Body of pancreas (tissue), 4 donors: ENCODE measurements at regions not wholly inside any gene's neighbourhood (a gene's known extent, or its start where the extent isn't known, plus 50 kb on each side); places are given as distances from the start of the nearest gene placed in this dataset.

ENCODE experiments used
- CTCF ChIP-seq, 7 experiments: fragments of 450-650 bp in 4 of 7; fragments of 200-600 bp in 3 of 7; sonication (generic) in 3 of 7; IDR thresholded peaks; one replicate each; pipeline ENCODE4 v1.5.1; 2016 to 2019; ENCODE audit warnings: antibody characterized with exemption in 7 of 7
- POLR2A ChIP-seq, 3 donors: fragments of 450-650 bp; IDR thresholded peaks; one replicate each; pipeline ENCODE4 v1.6.1; 2016; ENCODE audit warnings: antibody characterized with exemption in 3 of 3, mild to moderate bottlenecking in 2 of 3

GRCh38 chr3:67882981-67883380 is 228.6 kb upstream of the SUCLG2 start:
- TF ChIP-seq CTCF (IDR thresholded peaks at IDR 0.05) = no peak
- no peak for TF ChIP-seq POLR2A (IDR thresholded peaks at IDR 0.05)
